ENCODE measurements at regions not wholly inside any gene's neighbourhood (a gene's known extent, or its start where the extent isn't known, plus 50 kb on each side); places are given as distances from the start of the nearest gene placed in this dataset.

- TF ChIP-seq POLR2A (IDR thresholded peaks at IDR 0.05) (no peak), CTCF (IDR thresholded peaks at IDR 0.05) (no peak)
Observed at GRCh38 chr9:107219486-107220077, 63.5 kb upstream of the RAD23B start.

All from thyroid gland (tissue), 4 donors.